ENCODE measurements at regions not wholly inside any gene's neighbourhood (a gene's known extent, or its start where the extent isn't known, plus 50 kb on each side); places are given as distances from the start of the nearest gene placed in this dataset.

GRCh38 chr17:34527908-34528470, 51.4 kb upstream of the TMEM132E start:
- Histone ChIP-seq H3K27ac (no peak overlapping the region), H3K27me3 (no peaks in the 10 kb centered on the region), H3K4me1 (ENCODE audit: insufficient read depth) (peaks cover 13% of the 10 kb centered on the region), H3K9me3 (no peaks in the 10 kb centered on the region), H3K4me3 (no peak overlapping the region), H3K36me3 (no peaks in the 10 kb centered on the region)
- TF ChIP-seq POLR2A (IDR thresholded peaks at IDR 0.05), result no peak
- no peak for TF ChIP-seq EP300 (IDR thresholded peaks at IDR 0.05)
- no peak for TF ChIP-seq CTCF (IDR thresholded peaks at IDR 0.05)
- no peak for DNase-seq
- 75 to 77% (median 76%) methylated on average over 13 of the region's 13 CpGs for WGBS, 3 donors
- intact Hi-C loops (cut with DNase I), result no loop called here

GRCh38 chr17:34527136-34527907, 52.1 kb upstream of the TMEM132E start:
- H3K9me3 ChIP-seq, result no peaks in the 10 kb centered on the region
- H3K4me1 ChIP-seq (ENCODE audit: insufficient read depth), result peaks cover 8% of the 10 kb centered on the region
- no peak for DNase-seq
- H3K27me3 ChIP-seq, result no peaks in the 10 kb centered on the region
- TF ChIP-seq EP300 (IDR thresholded peaks at IDR 0.05) (no peak), POLR2A (IDR thresholded peaks at IDR 0.05) (no peak), CTCF (IDR thresholded peaks at IDR 0.05) (no peak)
- H3K27ac ChIP-seq, result no peak overlapping the region
- no peaks in the 10 kb centered on the region for H3K36me3 ChIP-seq
- no peak overlapping the region for H3K4me3 ChIP-seq
- 41 to 53% (median 51%) methylated on average over 18 of the region's 18 CpGs for WGBS, 3 donors
- intact Hi-C loops (cut with DNase I), result no loop called here

- H3K4me1 ChIP-seq (ENCODE audit: insufficient read depth), result no peaks in the 10 kb centered on the region
- H3K36me3 ChIP-seq, result no peaks in the 10 kb centered on the region
- no peak overlapping the region for H3K4me3 ChIP-seq
- no peak for DNase-seq
- no peaks in the 10 kb centered on the region for H3K27me3 ChIP-seq
- WGBS, 3 donors, result 1 to 4% (median 1%) methylated on average over 4 of the region's 4 CpGs
- no peak overlapping the region for H3K27ac ChIP-seq
- intact Hi-C loops (cut with DNase I), result no loop called here
- no peak for TF ChIP-seq POLR2A (IDR thresholded peaks at IDR 0.05)
- no peak for TF ChIP-seq CTCF (IDR thresholded peaks at IDR 0.05)
- no peak for TF ChIP-seq EP300 (IDR thresholded peaks at IDR 0.05)
- no peaks in the 10 kb centered on the region for H3K9me3 ChIP-seq
Measured at GRCh38 chr17:34525651-34526050, 53.7 kb upstream of the TMEM132E start.

GRCh38 chr17:34521955-34522354, 57.4 kb upstream of the TMEM132E start:
- Histone ChIP-seq H3K9me3 (no peaks in the 10 kb centered on the region), H3K27ac (no peak overlapping the region), H3K4me1 (ENCODE audit: insufficient read depth) (no peaks in the 10 kb centered on the region), H3K36me3 (no peaks in the 10 kb centered on the region), H3K4me3 (no peak overlapping the region), H3K27me3 (no peaks in the 10 kb centered on the region)
- TF ChIP-seq EP300 (IDR thresholded peaks at IDR 0.05) (no peak), POLR2A (IDR thresholded peaks at IDR 0.05) (no peak)
- WGBS, 3 donors, result 36 to 49% (median 39%) methylated on average over 11 of the region's 11 CpGs
- intact Hi-C loops (cut with DNase I), result no loop called here
- DNase-seq, result no peak

- 40 to 52% (median 46%) methylated on average over 6 of the region's 6 CpGs for WGBS, 3 donors
- Histone ChIP-seq H3K4me3 (no peak overlapping the region), H3K27me3 (no peaks in the 10 kb centered on the region), H3K36me3 (no peaks in the 10 kb centered on the region), H3K4me1 (ENCODE audit: insufficient read depth) (no peaks in the 10 kb centered on the region), H3K9me3 (no peaks in the 10 kb centered on the region), H3K27ac (no peak overlapping the region)
- no peak for DNase-seq
- intact Hi-C loops (cut with DNase I), result no loop called here
- TF ChIP-seq POLR2A (IDR thresholded peaks at IDR 0.05) (no peak), CTCF (IDR thresholded peaks at IDR 0.05) (no peak), EP300 (IDR thresholded peaks at IDR 0.05) (no peak)
Measured at GRCh38 chr17:34519282-34519681, 60.1 kb upstream of the TMEM132E start.
